ENCODE measurements at regions not wholly inside any gene's neighbourhood (a gene's known extent, or its start where the extent isn't known, plus 50 kb on each side); places are given as distances from the start of the nearest gene placed in this dataset.

DNA sequence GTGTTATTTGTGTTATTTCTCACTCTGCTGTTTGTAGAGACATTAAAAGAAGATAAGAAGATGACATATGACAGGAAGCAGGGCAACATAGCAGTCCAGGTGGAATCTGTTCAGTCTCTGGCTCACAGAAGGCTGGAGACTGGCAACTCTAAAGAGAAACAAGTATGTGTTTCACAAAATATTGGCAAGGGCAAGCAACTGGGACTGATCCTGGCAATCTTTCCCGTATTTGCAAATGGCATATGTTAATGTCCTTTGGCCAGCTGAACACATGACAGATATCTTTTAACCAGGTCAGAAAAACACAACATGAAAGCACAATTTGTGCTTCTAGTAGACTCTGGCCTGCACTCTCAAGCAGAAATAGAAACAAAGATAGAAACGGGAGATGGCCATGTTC, 1354.1 kb upstream of the EPHA6 start:
- CTCF ChIA-PET (ENCODE audit: partially characterized antibody) = no interaction called here
- Histone ChIP-seq H3K4ac (replicated peaks; ENCODE audit: insufficient read length, low read depth, low read length) (no peak overlapping the region), H2BK12ac (ENCODE audit: low read depth, low read length) (no peak overlapping the region), H3K4me1 (replicated peaks in 1 of 4; ENCODE audit: control insufficient read depth in 3 of 4, insufficient read depth in 4 of 4, low read length in 3 of 4) (peaks cover 0 to 4% (median 0%) of the 10 kb centered on the region in 4 experiments; a peak in 2 of 7 replicates), H3K27me3 (replicated peaks in 1 of 4; ENCODE audit: control insufficient read depth in 3 of 4, extremely low read depth in 1 of 4, insufficient read depth in 3 of 4, low read length in 3 of 4) (no peaks in the 10 kb centered on the region), H3K56ac (replicated peaks; ENCODE audit: insufficient read length, low read depth, low read length) (no peak overlapping the region), H4K20me1 (replicated peaks in 1 of 2; ENCODE audit: control insufficient read depth in 1 of 2, insufficient read depth in 2 of 2, low read length in 2 of 2) (no peaks in the 10 kb centered on the region), H2BK120ac (replicated peaks; ENCODE audit: low read depth, low read length) (no peak overlapping the region), H3K79me1 (ENCODE audit: low read depth, low read length) (no peaks in the 10 kb centered on the region), H3K18ac (ENCODE audit: extremely low read depth, low read length) (no peak overlapping the region), H4K5ac (ENCODE audit: insufficient read length, low read depth, low read length) (no peak overlapping the region), H3K27ac (ENCODE audit: low read depth, low read length) (no peak overlapping the region), H2BK15ac (ENCODE audit: low read length) (no peak overlapping the region), H3K4me3 (ENCODE audit: extremely low read depth in 1 of 4, insufficient read depth in 2 of 4, low read depth in 3 of 4, low read length in 4 of 4) (no peak overlapping the region), H2BK20ac (ENCODE audit: low read length) (no peak overlapping the region), H3K23ac (ENCODE audit: insufficient read length) (no peak overlapping the region), H2AFZ (ENCODE audit: low read length) (no peak overlapping the region), H3K23me2 (ENCODE audit: low read depth, low read length) (no peaks in the 10 kb centered on the region), H2AK5ac (ENCODE audit: low read depth, low read length) (no peak overlapping the region), H3K9me3 (ENCODE audit: insufficient read depth in 2 of 2, low read depth in 1 of 2, low read length in 1 of 2) (no peaks in the 10 kb centered on the region; a peak in 1 of 4 replicates), H2BK5ac (ENCODE audit: low read depth, low read length) (no peak overlapping the region), H3K79me2 (ENCODE audit: control insufficient read depth in 1 of 2, insufficient read depth in 2 of 2, low read length in 2 of 2) (no peaks in the 10 kb centered on the region), H4K8ac (ENCODE audit: extremely low read depth, insufficient read depth, low read length) (no peak overlapping the region), H4K91ac (replicated peaks; ENCODE audit: insufficient read length, low read length) (no peak overlapping the region), H3K9ac (replicated peaks in 1 of 4; ENCODE audit: extremely low read depth in 1 of 4, low read depth in 3 of 4, low read length in 3 of 4) (no peak overlapping the region), H3K14ac (ENCODE audit: insufficient read length) (no peak overlapping the region), H3K36me3 (ENCODE audit: control insufficient read depth in 2 of 4, insufficient read depth in 4 of 4, low read length in 3 of 4) (no peaks in the 10 kb centered on the region; a peak in 1 of 8 replicates), H3K4me2 (ENCODE audit: insufficient read depth in 1 of 2, low read depth in 2 of 2, low read length in 2 of 2) (no peak overlapping the region)
- FAIRE-seq (no peak), DNase-seq (ENCODE audit: low read depth in 1 of 2, low spot score in 2 of 2) (no peak)
- TF ChIP-seq SP1 (IDR thresholded peaks at IDR 0.05; ENCODE audit: low read depth, low read length) (no peak), SP2 (IDR thresholded peaks at IDR 0.05; ENCODE audit: low read length) (no peak), POLR2AphosphoS5 (IDR thresholded peaks at IDR 0.05; ENCODE audit: low read depth, low read length) (no peak), GABPA (IDR thresholded peaks at IDR 0.05; ENCODE audit: borderline replicate concordance, insufficient read depth, low read length) (no peak), SRF (IDR thresholded peaks at IDR 0.05; ENCODE audit: low read depth, low read length) (no peak), ASH2L (IDR thresholded peaks at IDR 0.05; ENCODE audit: low read length) (no peak), CBX5 (IDR thresholded peaks at IDR 0.05; ENCODE audit: low read depth, low read length) (no peak), KDM4A (IDR thresholded peaks at IDR 0.05; ENCODE audit: low read depth, low read length, severe bottlenecking) (no peak), NRF1 (IDR thresholded peaks at IDR 0.05; ENCODE audit: low read depth, low read length) (no peak), EGR1 (IDR thresholded peaks at IDR 0.05; ENCODE audit: borderline replicate concordance, low read depth, low read length) (no peak)
- TF ChIP-seq, protein P1, sequence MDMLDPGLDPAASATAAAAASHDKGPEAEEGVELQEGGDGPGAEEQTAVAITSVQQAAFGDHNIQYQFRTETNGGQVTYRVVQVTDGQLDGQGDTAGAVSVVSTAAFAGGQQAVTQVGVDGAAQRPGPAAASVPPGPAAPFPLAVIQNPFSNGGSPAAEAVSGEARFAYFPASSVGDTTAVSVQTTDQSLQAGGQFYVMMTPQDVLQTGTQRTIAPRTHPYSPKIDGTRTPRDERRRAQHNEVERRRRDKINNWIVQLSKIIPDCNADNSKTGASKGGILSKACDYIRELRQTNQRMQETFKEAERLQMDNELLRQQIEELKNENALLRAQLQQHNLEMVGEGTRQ (IDR thresholded peaks at IDR 0.05; ENCODE audit: low read length) = no peak
- TF ChIP-seq, protein P2, sequence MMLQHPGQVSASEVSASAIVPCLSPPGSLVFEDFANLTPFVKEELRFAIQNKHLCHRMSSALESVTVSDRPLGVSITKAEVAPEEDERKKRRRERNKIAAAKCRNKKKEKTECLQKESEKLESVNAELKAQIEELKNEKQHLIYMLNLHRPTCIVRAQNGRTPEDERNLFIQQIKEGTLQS (IDR thresholded peaks at IDR 0.05; ENCODE audit: insufficient read depth, low read depth, low read length) = no peak
- POLR2A ChIA-PET (ENCODE audit: partially characterized antibody) = no interaction called here
- 100% methylated on average over 2 of the region's 2 CpGs; no CpG with 5 or more reads in 1 of the 2 experiments for WGBS, 2 experiments (ENCODE audit: extremely low coverage in 1 of 2, insufficient coverage in 1 of 2, insufficient read length in 1 of 2, insufficient replicate concordance in 2 of 2, low coverage in 1 of 2, low lambda C conversion rate in 2 of 2, missing lambda C conversion rate in 1 of 2)

Measured in H1 (cell line).